AG04449 (cell line): ENCODE measurements at regions not wholly inside any gene's neighbourhood (a gene's known extent, or its start where the extent isn't known, plus 50 kb on each side); places are given as distances from the start of the nearest gene placed in this dataset.

Experiments used
- CTCF ChIA-PET: fragments of 350-600 bp; formaldehyde crosslinking; extraction: SDS; loops from one replicate; lab custom pipeline; 2021; ENCODE audit warnings: antibody characterized with exemption; lab: Yijun Ruan, JAX
- POLR2A ChIA-PET: fragments of 400-600, 350-600 bp; formaldehyde crosslinking; extraction: SDS; loops from one replicate; lab custom pipeline; 2020; ENCODE audit warnings: antibody characterized with exemption, inconsistent platforms; lab: Yijun Ruan, JAX
- DNase-seq: peaks from one replicate; pipeline ENCODE4 v3.0.0-alpha.2; 2010; ENCODE audit warnings: low read depth, low spot score
- H3K4me3 ChIP-seq: 2 replicates; pipeline ENCODE4 v1.5.1; 2011; ENCODE audit warnings: low read depth, mild to moderate bottlenecking, control low read depth, low read length
- CTCF ChIP-seq: IDR thresholded peaks from one replicate; pipeline ENCODE4 v1.5.1; 2011; ENCODE audit warnings: mild to moderate bottlenecking, moderate library complexity, low read length, control low read depth, inconsistent platforms; ENCODE audit not compliant: insufficient read depth; ENCODE audit errors: missing control alignments

GRCh38 chr3:135915206-135915605 is 50.3 kb upstream of the PPP2R3A start:
- H3K4me3 ChIP-seq = no peak overlapping the region
- POLR2A ChIA-PET = no interaction called here
- CTCF ChIA-PET = interaction anchor here (0.9 to 11.5 kb wide), 4 partner anchors 9 to 156 kb away, joined by 3 to 531 read pairs (median 42); no protein-coding TSS in a partner anchor
- no peak for DNase-seq
- no peak for TF ChIP-seq CTCF
